Prostate gland (tissue), 2 donors: ENCODE measurements at regions not wholly inside any gene's neighbourhood (a gene's known extent, or its start where the extent isn't known, plus 50 kb on each side); places are given as distances from the start of the nearest gene placed in this dataset.

Source experiments
- POLR2AphosphoS5 ChIP-seq: sonication (generic); formaldehyde crosslinking; IDR thresholded peaks from one replicate; pipeline ENCODE4 v1.6.1; 2017; ENCODE audit warnings: antibody characterized with exemption
- TF ChIP-seq, protein P1 (sequence below), 4 experiments: fragments of 200-600 bp in 2 of 4; fragments of 450-650 bp in 2 of 4; sonication (generic) in 2 of 4; IDR thresholded peaks; 1 replicate in 3 of 4; 2 replicates in 1 of 4; pipeline ENCODE4 v1.5.1; 2016 to 2019; ENCODE audit warnings: antibody characterized with exemption in 4 of 4, mild to moderate bottlenecking in 2 of 4, moderate library complexity in 2 of 4

DNA sequence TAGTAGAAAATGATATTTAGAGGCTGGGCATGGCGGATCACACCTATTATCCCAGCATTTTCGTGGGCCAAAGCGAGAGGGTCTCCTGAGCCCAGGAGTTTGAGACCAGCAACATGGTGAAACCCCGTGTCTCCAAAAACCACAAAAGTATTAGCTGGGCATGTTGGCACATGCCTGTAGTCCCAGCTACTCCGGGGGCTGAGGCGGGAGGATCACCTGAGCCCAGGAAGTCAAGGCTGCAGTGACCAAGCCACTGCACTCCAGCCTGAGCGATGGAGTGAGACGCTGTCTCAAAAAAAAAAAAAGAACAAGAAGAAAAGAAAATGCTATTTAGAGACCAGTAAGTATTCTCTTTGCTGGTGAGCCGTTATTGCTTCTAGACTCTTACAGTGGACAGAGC is 79.2 kb upstream of the MDM1 start:
- TF ChIP-seq POLR2AphosphoS5, result no peak
- TF ChIP-seq, protein P1, sequence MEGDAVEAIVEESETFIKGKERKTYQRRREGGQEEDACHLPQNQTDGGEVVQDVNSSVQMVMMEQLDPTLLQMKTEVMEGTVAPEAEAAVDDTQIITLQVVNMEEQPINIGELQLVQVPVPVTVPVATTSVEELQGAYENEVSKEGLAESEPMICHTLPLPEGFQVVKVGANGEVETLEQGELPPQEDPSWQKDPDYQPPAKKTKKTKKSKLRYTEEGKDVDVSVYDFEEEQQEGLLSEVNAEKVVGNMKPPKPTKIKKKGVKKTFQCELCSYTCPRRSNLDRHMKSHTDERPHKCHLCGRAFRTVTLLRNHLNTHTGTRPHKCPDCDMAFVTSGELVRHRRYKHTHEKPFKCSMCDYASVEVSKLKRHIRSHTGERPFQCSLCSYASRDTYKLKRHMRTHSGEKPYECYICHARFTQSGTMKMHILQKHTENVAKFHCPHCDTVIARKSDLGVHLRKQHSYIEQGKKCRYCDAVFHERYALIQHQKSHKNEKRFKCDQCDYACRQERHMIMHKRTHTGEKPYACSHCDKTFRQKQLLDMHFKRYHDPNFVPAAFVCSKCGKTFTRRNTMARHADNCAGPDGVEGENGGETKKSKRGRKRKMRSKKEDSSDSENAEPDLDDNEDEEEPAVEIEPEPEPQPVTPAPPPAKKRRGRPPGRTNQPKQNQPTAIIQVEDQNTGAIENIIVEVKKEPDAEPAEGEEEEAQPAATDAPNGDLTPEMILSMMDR (IDR thresholded peaks at IDR 0.05), result no peak
